Aorta (tissue), 5 donors: ENCODE measurements at regions not wholly inside any gene's neighbourhood (a gene's known extent, or its start where the extent isn't known, plus 50 kb on each side); places are given as distances from the start of the nearest gene placed in this dataset.
"Not testable (repeated sequence)": the region's sequence is repeated elsewhere in the genome, so short reads cannot be mapped to it uniquely, and the experiment has no call there.

Experiments
- ATAC-seq: fragments of 200-7000 bp; cut with Tn5 transposase; one replicate; pipeline ENCODE4 v1.9.1; 2022; ENCODE audit warnings: moderate library complexity; ENCODE audit not compliant: low FRiP score
- DNase-seq, 2 donors: peaks; one replicate each; pipeline ENCODE4 v3.0.0-alpha.2; 2020
- H3K27ac ChIP-seq, 2 donors: one replicate each; pipeline ENCODE4 v1.5.1; 2013; ENCODE audit warnings: low read length in 2 of 2, mild to moderate bottlenecking in 2 of 2, moderate library complexity in 2 of 2, control low read depth in 1 of 2, inconsistent platforms in 1 of 2, low read depth in 1 of 2
- H3K27me3 ChIP-seq, 2 donors: one replicate each; pipeline ENCODE4 v1.6.1; 2013; ENCODE audit warnings: control low read depth in 1 of 2, low read length in 1 of 2, mild to moderate bottlenecking in 1 of 2, moderate library complexity in 1 of 2; ENCODE audit not compliant: insufficient read depth in 2 of 2, control insufficient read depth in 1 of 2
- H3K36me3 ChIP-seq, 2 donors: one replicate each; pipeline ENCODE4 v1.6.1; 2013; ENCODE audit warnings: control low read depth in 1 of 2, low read length in 1 of 2, mild to moderate bottlenecking in 1 of 2; ENCODE audit not compliant: insufficient read depth in 2 of 2, control insufficient read depth in 1 of 2
- H3K4me1 ChIP-seq, 2 donors: one replicate each; pipeline ENCODE4 v1.6.1; 2013; ENCODE audit warnings: low read length in 2 of 2, control low read depth in 1 of 2, mild to moderate bottlenecking in 1 of 2, moderate library complexity in 1 of 2; ENCODE audit not compliant: insufficient read depth in 2 of 2, control insufficient read depth in 1 of 2
- H3K4me3 ChIP-seq, 2 donors: one replicate each; pipeline ENCODE4 v1.5.1; 2013; ENCODE audit warnings: low read length in 2 of 2, control low read depth in 1 of 2, mild to moderate bottlenecking in 1 of 2
- H3K9me3 ChIP-seq: one replicate; pipeline ENCODE4 v1.6.1; 2013; ENCODE audit warnings: mild to moderate bottlenecking, low read length; ENCODE audit not compliant: control insufficient read depth
- WGBS, 2 donors: extraction: QIAGEN DNeasy Blood & Tissue Kit; methylation state at CpG; one replicate each; pipeline ENCODE4 v1.1.7; 2013; 5-methylcytosine and 5-hydroxymethylcytosine counted together
- intact Hi-C, 2 donors: fragments of 100-400 bp; cut with DNase I; formaldehyde crosslinking; loops; one replicate each; pipeline versions ENCODE4 v1.14.2 to v1.15.0; 2022
- donor health status: healthy with polysubstance abuse.
- donor health status: Bipolar disorder and iron deficiency.
- donor health status: DM: no; HTN: no; CAD: no.
- donor health status: DM: no; HTN: no; CAD: no.
- donor health status: DM: yes; HTN: yes; CAD: no.

GRCh38 chr2:125658583-125658982, 997.4 kb upstream of the GYPC start:
- no peaks in the 10 kb centered on the region for H3K4me1 ChIP-seq
- intact Hi-C loops: no loop called here
- 84 to 87% methylated on average over 5 of the region's 5 CpGs for WGBS, 2 donors
- no peaks in the 10 kb centered on the region for H3K27me3 ChIP-seq
- no peak overlapping the region for H3K27ac ChIP-seq
- peaks cover 2% of the 10 kb centered on the region for H3K9me3 ChIP-seq
- no peaks in the 10 kb centered on the region for H3K36me3 ChIP-seq
- H3K4me3 ChIP-seq: no peak overlapping the region
- no peak for ATAC-seq
- DNase-seq: no peak

GRCh38 chr2:125660369-125660768, 995.6 kb upstream of the GYPC start:
- DNase-seq, intact Hi-C loops, H3K27ac ChIP-seq, H3K4me1 ChIP-seq, H3K4me3 ChIP-seq, ATAC-seq, H3K36me3 ChIP-seq, H3K9me3 ChIP-seq, H3K27me3 ChIP-seq: not testable (repeated sequence)
- 36 to 46% methylated on average over 1 of the region's 1 CpG for WGBS, 2 donors

- 76 to 88% methylated on average over 3 of the region's 3 CpGs for WGBS, 2 donors
- ATAC-seq: no peak
- DNase-seq: no peak
- no peaks in the 10 kb centered on the region for H3K27me3 ChIP-seq
- H3K36me3 ChIP-seq: no peaks in the 10 kb centered on the region
- no peak overlapping the region for H3K27ac ChIP-seq
- no peak overlapping the region for H3K4me3 ChIP-seq
- intact Hi-C loops: no loop called here
- H3K4me1 ChIP-seq: no peaks in the 10 kb centered on the region
- H3K9me3 ChIP-seq: no peaks in the 10 kb centered on the region
Observed at GRCh38 chr2:125667630-125668029, 988.3 kb upstream of the GYPC start.

- 66 to 70% methylated on average over 4 of the region's 4 CpGs for WGBS, 2 donors
- no peak overlapping the region for H3K4me3 ChIP-seq
Observed at GRCh38 chr2:125679903-125680302, 976.1 kb upstream of the GYPC start.

GRCh38 chr2:125680809-125681208, 975.1 kb upstream of the GYPC start:
- WGBS, 2 donors: 82 to 96% methylated on average over 4 of the region's 4 CpGs
- ATAC-seq: no peak
- Histone ChIP-seq H3K36me3 (no peaks in the 10 kb centered on the region), H3K9me3 (no peaks in the 10 kb centered on the region), H3K27me3 (no peaks in the 10 kb centered on the region), H3K4me1 (no peaks in the 10 kb centered on the region), H3K4me3 (no peak overlapping the region), H3K27ac (no peak overlapping the region)
- intact Hi-C loops: no loop called here
- DNase-seq: no peak

More at GRCh38 chr2:125679903-125680302, 976.1 kb upstream of the GYPC start:
- intact Hi-C loops: no loop called here
- Histone ChIP-seq H3K27ac (no peak overlapping the region), H3K27me3 (no peaks in the 10 kb centered on the region), H3K9me3 (no peaks in the 10 kb centered on the region), H3K36me3 (no peaks in the 10 kb centered on the region), H3K4me1 (no peaks in the 10 kb centered on the region)
- ATAC-seq (no peak), DNase-seq (no peak)

- Histone ChIP-seq H3K27me3 (no peaks in the 10 kb centered on the region), H3K9me3 (no peaks in the 10 kb centered on the region), H3K36me3 (no peaks in the 10 kb centered on the region), H3K27ac (no peak overlapping the region), H3K4me1 (no peaks in the 10 kb centered on the region), H3K4me3 (no peak overlapping the region)
- 62 to 71% methylated on average over 1 of the region's 1 CpG for WGBS, 2 donors
- DNase-seq (no peak), ATAC-seq (no peak)
- intact Hi-C loops: no loop called here
Observed at GRCh38 chr2:125681576-125681975, 974.4 kb upstream of the GYPC start.

- intact Hi-C loops: no loop called here
- H3K4me3 ChIP-seq: no peak overlapping the region
- no peaks in the 10 kb centered on the region for H3K36me3 ChIP-seq
- H3K27me3 ChIP-seq: no peaks in the 10 kb centered on the region
- H3K27ac ChIP-seq: no peak overlapping the region
- DNase-seq (no peak), ATAC-seq (no peak)
- no peaks in the 10 kb centered on the region for H3K9me3 ChIP-seq
- no peaks in the 10 kb centered on the region for H3K4me1 ChIP-seq
- WGBS, 2 donors: 49 to 57% methylated on average over 3 of the region's 3 CpGs
Observed at GRCh38 chr2:125681976-125682805, 973.8 kb upstream of the GYPC start.

- 36 to 53% methylated on average over 2 of the region's 2 CpGs for WGBS, 2 donors
- H3K9me3 ChIP-seq: no peaks in the 10 kb centered on the region
- H3K4me3 ChIP-seq: no peak overlapping the region
- DNase-seq (no peak), ATAC-seq (no peak)
- no peaks in the 10 kb centered on the region for H3K36me3 ChIP-seq
- no peak overlapping the region for H3K27ac ChIP-seq
- intact Hi-C loops: no loop called here
- no peaks in the 10 kb centered on the region for H3K4me1 ChIP-seq
- no peaks in the 10 kb centered on the region for H3K27me3 ChIP-seq
Observed at GRCh38 chr2:125684256-125684655, 971.7 kb upstream of the GYPC start.

GRCh38 chr2:125684932-125685331, 971.0 kb upstream of the GYPC start:
- ATAC-seq: no peak
- intact Hi-C loops: no loop called here
- H3K36me3 ChIP-seq: no peaks in the 10 kb centered on the region
- no peak for DNase-seq
- H3K27ac ChIP-seq: no peak overlapping the region
- H3K4me3 ChIP-seq: no peak overlapping the region
- H3K9me3 ChIP-seq: no peaks in the 10 kb centered on the region
- 78 to 80% methylated on average over 2 of the region's 2 CpGs for WGBS, 2 donors
- no peaks in the 10 kb centered on the region for H3K4me1 ChIP-seq
- no peaks in the 10 kb centered on the region for H3K27me3 ChIP-seq
